ENCODE measurements at regions not wholly inside any gene's neighbourhood (a gene's known extent, or its start where the extent isn't known, plus 50 kb on each side); places are given as distances from the start of the nearest gene placed in this dataset.

- TF ChIP-seq, protein P1, sequence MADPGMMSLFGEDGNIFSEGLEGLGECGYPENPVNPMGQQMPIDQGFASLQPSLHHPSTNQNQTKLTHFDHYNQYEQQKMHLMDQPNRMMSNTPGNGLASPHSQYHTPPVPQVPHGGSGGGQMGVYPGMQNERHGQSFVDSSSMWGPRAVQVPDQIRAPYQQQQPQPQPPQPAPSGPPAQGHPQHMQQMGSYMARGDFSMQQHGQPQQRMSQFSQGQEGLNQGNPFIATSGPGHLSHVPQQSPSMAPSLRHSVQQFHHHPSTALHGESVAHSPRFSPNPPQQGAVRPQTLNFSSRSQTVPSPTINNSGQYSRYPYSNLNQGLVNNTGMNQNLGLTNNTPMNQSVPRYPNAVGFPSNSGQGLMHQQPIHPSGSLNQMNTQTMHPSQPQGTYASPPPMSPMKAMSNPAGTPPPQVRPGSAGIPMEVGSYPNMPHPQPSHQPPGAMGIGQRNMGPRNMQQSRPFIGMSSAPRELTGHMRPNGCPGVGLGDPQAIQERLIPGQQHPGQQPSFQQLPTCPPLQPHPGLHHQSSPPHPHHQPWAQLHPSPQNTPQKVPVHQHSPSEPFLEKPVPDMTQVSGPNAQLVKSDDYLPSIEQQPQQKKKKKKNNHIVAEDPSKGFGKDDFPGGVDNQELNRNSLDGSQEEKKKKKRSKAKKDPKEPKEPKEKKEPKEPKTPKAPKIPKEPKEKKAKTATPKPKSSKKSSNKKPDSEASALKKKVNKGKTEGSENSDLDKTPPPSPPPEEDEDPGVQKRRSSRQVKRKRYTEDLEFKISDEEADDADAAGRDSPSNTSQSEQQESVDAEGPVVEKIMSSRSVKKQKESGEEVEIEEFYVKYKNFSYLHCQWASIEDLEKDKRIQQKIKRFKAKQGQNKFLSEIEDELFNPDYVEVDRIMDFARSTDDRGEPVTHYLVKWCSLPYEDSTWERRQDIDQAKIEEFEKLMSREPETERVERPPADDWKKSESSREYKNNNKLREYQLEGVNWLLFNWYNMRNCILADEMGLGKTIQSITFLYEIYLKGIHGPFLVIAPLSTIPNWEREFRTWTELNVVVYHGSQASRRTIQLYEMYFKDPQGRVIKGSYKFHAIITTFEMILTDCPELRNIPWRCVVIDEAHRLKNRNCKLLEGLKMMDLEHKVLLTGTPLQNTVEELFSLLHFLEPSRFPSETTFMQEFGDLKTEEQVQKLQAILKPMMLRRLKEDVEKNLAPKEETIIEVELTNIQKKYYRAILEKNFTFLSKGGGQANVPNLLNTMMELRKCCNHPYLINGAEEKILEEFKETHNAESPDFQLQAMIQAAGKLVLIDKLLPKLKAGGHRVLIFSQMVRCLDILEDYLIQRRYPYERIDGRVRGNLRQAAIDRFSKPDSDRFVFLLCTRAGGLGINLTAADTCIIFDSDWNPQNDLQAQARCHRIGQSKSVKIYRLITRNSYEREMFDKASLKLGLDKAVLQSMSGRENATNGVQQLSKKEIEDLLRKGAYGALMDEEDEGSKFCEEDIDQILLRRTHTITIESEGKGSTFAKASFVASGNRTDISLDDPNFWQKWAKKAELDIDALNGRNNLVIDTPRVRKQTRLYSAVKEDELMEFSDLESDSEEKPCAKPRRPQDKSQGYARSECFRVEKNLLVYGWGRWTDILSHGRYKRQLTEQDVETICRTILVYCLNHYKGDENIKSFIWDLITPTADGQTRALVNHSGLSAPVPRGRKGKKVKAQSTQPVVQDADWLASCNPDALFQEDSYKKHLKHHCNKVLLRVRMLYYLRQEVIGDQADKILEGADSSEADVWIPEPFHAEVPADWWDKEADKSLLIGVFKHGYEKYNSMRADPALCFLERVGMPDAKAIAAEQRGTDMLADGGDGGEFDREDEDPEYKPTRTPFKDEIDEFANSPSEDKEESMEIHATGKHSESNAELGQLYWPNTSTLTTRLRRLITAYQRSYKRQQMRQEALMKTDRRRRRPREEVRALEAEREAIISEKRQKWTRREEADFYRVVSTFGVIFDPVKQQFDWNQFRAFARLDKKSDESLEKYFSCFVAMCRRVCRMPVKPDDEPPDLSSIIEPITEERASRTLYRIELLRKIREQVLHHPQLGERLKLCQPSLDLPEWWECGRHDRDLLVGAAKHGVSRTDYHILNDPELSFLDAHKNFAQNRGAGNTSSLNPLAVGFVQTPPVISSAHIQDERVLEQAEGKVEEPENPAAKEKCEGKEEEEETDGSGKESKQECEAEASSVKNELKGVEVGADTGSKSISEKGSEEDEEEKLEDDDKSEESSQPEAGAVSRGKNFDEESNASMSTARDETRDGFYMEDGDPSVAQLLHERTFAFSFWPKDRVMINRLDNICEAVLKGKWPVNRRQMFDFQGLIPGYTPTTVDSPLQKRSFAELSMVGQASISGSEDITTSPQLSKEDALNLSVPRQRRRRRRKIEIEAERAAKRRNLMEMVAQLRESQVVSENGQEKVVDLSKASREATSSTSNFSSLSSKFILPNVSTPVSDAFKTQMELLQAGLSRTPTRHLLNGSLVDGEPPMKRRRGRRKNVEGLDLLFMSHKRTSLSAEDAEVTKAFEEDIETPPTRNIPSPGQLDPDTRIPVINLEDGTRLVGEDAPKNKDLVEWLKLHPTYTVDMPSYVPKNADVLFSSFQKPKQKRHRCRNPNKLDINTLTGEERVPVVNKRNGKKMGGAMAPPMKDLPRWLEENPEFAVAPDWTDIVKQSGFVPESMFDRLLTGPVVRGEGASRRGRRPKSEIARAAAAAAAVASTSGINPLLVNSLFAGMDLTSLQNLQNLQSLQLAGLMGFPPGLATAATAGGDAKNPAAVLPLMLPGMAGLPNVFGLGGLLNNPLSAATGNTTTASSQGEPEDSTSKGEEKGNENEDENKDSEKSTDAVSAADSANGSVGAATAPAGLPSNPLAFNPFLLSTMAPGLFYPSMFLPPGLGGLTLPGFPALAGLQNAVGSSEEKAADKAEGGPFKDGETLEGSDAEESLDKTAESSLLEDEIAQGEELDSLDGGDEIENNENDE (IDR thresholded peaks at IDR 0.05; ENCODE audit: insufficient replicate concordance, low read length): no peak
- TF ChIP-seq BRCA1 (IDR thresholded peaks at IDR 0.05; ENCODE audit: low read depth, low read length) (no peak), SP4 (IDR thresholded peaks at IDR 0.05; ENCODE audit: low read length) (no peak), CHD2 (IDR thresholded peaks at IDR 0.05; ENCODE audit: low read length) (no peak), POU5F1 (IDR thresholded peaks at IDR 0.05; ENCODE audit: low read depth, low read length) (no peak), POLR2A (IDR thresholded peaks at IDR 0.05; ENCODE audit: control extremely low read depth in 1 of 2, low read depth in 2 of 2, low read length in 2 of 2) (no peak), SUZ12 (IDR thresholded peaks at IDR 0.05; ENCODE audit: low read length) (no peak), EZH2 (IDR thresholded peaks at IDR 0.05; ENCODE audit: low read depth, low read length, severe bottlenecking) (no peak), SRF (IDR thresholded peaks at IDR 0.05; ENCODE audit: low read depth, low read length) (no peak)
These were observed 180.6 kb upstream of the GLI2 start (continued) for GRCh38 chr2:120555092-120555491.
